Embryonic facial prominence (tissue), 1 donor: ENCODE measurements at regions not wholly inside any gene's neighbourhood (a gene's known extent, or its start where the extent isn't known, plus 50 kb on each side); places are given as distances from the start of the nearest gene placed in this dataset.

Experiments
- DNase-seq: peaks from one replicate; pipeline ENCODE4 v3.0.0-alpha.2; 2016; ENCODE audit errors: extremely low spot score

GRCh38 chr10:21172930-21173801, 276.1 kb upstream of the NEBL start:
- DNase-seq: no peak

GRCh38 chr10:21172542-21172929, 275.4 kb upstream of the NEBL start:
- no peak for DNase-seq

GRCh38 chr10:21171936-21172541, 274.9 kb upstream of the NEBL start:
- no peak for DNase-seq

GRCh38 chr10:21171197-21171935, 274.3 kb upstream of the NEBL start:
- DNase-seq: no peak

GRCh38 chr10:21170216-21170615, 273.1 kb upstream of the NEBL start:
- DNase-seq: no peak

- DNase-seq: no peak
Measured at GRCh38 chr10:21169271-21169670, 272.2 kb upstream of the NEBL start.

- no peak for DNase-seq
Measured at GRCh38 chr10:21167288-21168010, 270.3 kb upstream of the NEBL start.

DNA sequence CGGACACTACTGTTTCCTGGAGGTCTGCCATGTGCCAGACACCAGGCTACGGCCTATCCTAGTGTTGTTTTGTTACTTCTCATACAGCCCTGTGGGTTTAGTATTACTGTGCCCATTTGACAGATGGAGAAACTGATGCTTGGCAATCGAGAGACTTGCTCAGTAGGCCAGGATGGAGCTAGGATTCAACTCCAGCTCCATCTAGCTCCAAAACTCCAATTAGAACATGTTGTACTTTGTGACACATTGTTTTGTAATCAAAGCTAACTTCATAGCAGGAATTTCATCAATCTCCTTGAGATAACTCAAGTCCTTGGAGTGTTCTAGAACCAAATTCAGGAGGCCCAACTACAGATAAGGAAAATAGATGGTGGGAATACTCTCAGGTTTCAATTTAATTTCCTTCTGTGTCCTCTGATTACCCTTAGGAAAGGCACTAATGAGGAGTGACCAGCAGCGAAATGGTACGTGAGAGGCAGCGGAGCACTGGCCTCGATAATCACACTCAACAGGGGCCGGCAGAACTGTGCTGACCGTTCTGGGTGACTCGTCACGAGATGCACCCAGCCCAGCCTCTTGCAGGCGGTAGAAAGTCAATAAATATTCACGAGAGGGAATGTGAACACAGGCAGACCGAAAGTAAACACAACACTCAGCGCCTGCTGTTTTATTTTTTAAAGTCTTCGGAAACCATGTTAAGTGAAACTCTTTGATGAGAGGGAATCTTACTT, 269.6 kb upstream of the NEBL start:
- DNase-seq: no peak

DNA sequence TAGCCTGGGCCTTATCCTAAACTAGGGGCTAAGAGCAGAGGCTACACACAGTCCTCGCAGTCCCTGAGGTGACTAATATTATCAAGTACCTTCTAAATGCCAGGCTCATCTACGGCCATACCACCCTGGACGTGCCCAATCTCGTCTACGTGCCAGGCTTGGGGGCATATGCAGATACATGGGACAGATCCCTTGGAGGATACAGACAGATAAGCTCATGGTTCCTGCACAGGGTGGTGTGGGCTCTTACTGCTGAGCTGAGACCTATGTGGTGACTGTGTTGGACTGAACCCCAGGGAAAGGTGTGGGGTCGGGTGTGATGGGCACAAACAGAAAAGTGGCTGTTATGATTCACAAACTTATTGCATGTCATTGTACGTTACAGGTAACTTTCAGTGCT, 268.4 kb upstream of the NEBL start:
- DNase-seq: no peak

DNA sequence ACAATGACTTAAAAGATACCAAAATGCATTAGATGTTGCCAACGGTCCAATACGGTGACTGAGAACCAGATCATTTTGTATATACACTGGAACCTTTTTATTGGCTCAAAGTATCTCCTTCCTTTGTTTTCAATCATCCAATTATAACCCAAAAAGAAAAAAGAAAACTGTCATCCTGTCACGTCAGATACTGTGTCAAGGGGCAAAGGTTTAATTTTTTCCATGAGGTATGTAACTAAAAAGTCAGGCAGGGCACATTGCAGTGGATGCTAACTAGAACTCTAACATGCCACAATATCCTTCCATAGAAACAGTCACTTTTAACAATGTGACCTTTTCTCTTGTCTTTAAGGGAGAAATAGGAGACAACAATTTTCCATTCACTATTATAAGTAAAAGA, 267.6 kb upstream of the NEBL start:
- no peak for DNase-seq

GRCh38 chr10:21162948-21163347, 265.8 kb upstream of the NEBL start:
- no peak for DNase-seq

DNA sequence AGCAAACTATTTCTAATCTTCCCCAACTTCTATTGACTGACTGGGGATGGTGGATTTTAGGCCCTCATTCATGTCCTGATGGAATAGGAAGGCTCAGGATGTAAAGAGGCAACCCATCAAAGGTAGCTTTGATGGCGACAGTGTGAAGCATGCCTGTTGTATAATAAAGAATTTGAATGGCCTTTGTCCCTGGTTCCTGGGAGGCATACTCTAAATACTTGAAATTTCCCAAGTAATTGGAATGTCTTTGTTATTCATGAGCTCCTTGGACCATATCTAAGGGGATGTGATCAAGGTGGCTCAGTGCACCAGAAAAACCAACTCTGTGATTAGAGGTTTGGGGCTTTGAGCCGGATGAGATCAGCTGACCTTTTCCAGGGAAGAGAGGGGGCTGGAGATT, 264.5 kb upstream of the NEBL start:
- DNase-seq: no peak

- no peak for DNase-seq
Measured at GRCh38 chr10:21161090-21161625, 264.0 kb upstream of the NEBL start.

GRCh38 chr10:21160116-21160515, 263.0 kb upstream of the NEBL start:
- DNase-seq: no peak

DNA sequence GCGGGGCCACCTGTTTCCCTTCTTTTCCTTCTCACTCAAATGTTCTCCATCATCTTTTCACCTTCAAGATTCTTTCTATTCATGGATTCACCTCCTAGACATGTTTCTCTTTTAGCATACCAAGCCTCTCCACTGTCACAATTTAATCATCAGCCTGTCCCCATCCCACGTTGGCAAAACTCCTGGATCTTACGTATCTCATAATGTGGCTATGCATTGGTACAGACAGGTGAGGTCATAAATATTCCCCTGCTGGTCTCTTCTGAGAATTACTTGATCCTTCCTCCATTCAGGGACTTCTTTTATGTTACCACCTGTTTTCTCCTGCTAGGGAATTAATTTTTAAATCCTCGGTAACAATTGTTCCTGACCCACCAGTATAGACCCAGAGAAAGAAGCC, 262.6 kb upstream of the NEBL start:
- DNase-seq: no peak

- DNase-seq: no peak
Measured at GRCh38 chr10:21158301-21158700, 261.2 kb upstream of the NEBL start.

- no peak for DNase-seq
Measured at GRCh38 chr10:21157664-21158063, 260.6 kb upstream of the NEBL start.

GRCh38 chr10:21150166-21150565, 253.1 kb upstream of the NEBL start:
- DNase-seq: no peak

- no peak for DNase-seq
Measured at GRCh38 chr10:21146436-21146789, 249.3 kb upstream of the NEBL start.

- DNase-seq: no peak
Measured at GRCh38 chr10:21145751-21146435, 248.8 kb upstream of the NEBL start.

GRCh38 chr10:21144047-21144446, 246.9 kb upstream of the NEBL start:
- DNase-seq: no peak
